IMR-90 (cell line): ENCODE measurements at regions not wholly inside any gene's neighbourhood (a gene's known extent, or its start where the extent isn't known, plus 50 kb on each side); places are given as distances from the start of the nearest gene placed in this dataset.

ENCODE experiments used
- ATAC-seq: fragments of 200-7000 bp; cut with Tn5 transposase; 2 replicates; pipeline ENCODE4 v1.9.1; 2020; ENCODE audit warnings: low read depth, mild to moderate bottlenecking, moderate library complexity
- BruUV-seq: library from RNA; stranded (reverse); fragments of 400-500 nt; replicated peaks from 2 replicates; lab custom pipeline; 2021; lab: Mats Ljungman, UMichigan
- CTCF ChIA-PET: fragments of 300-600 bp; formaldehyde crosslinking; extraction: SDS; loops from one replicate; lab custom pipeline; 2021; ENCODE audit warnings: antibody characterized with exemption; lab: Yijun Ruan, JAX
- POLR2A ChIA-PET: fragments of 300-600 bp; sonication (Branson Sonifier 250); formaldehyde crosslinking; loops from one replicate; lab custom pipeline; 2022; ENCODE audit warnings: antibody characterized with exemption; ENCODE audit not compliant: unreplicated experiment; lab: Charles Lee
- DNase-seq: peaks from one replicate; pipeline ENCODE4 v3.0.0; 2013
- H2AFZ ChIP-seq: replicated peaks from 2 replicates; pipeline ENCODE3; 2013; ENCODE audit warnings: low read length, mild to moderate bottlenecking; ENCODE audit not compliant: poor library complexity
- H2AK5ac ChIP-seq: 2 replicates; pipeline ENCODE4 v1.6.1; 2013; ENCODE audit warnings: low read depth, low read length, inconsistent platforms
- H2AK9ac ChIP-seq: replicated peaks from 2 replicates; pipeline ENCODE3; 2013; ENCODE audit warnings: mild to moderate bottlenecking, low read depth, low read length, moderate library complexity; ENCODE audit not compliant: poor library complexity
- H2BK120ac ChIP-seq: 2 replicates; pipeline ENCODE4 v1.6.1; 2013; ENCODE audit warnings: low read depth, low read length, inconsistent platforms
- H2BK15ac ChIP-seq: 3 replicates; pipeline ENCODE4 v1.6.1; 2013; ENCODE audit warnings: low read depth, low read length, inconsistent platforms
- H2BK20ac ChIP-seq: 2 replicates; pipeline ENCODE4 v1.6.1; 2013; ENCODE audit warnings: low read depth, mild to moderate bottlenecking, inconsistent platforms, low read length, moderate library complexity
- H2BK5ac ChIP-seq: 2 replicates; pipeline ENCODE4 v1.6.1; 2013; ENCODE audit warnings: mild to moderate bottlenecking, low read depth, low read length, inconsistent platforms; ENCODE audit not compliant: poor library complexity, severe bottlenecking
- H3K14ac ChIP-seq: replicated peaks from 2 replicates; pipeline ENCODE4 v1.6.1; 2013; ENCODE audit warnings: low read depth, low read length, inconsistent platforms
- H3K18ac ChIP-seq: 2 replicates; pipeline ENCODE4 v1.6.1; 2013; ENCODE audit warnings: low read depth, low read length, control low read depth
- H3K23ac ChIP-seq: 2 replicates; pipeline ENCODE4 v1.6.1; 2013; ENCODE audit warnings: low read depth, low read length, inconsistent platforms
- H3K27ac ChIP-seq: 2 replicates; pipeline ENCODE4 v1.5.1; 2013; ENCODE audit warnings: mild to moderate bottlenecking, control low read depth, low read length; ENCODE audit not compliant: insufficient read depth
- H3K27me3 ChIP-seq: 2 replicates; pipeline ENCODE4 v1.6.1; 2013; ENCODE audit warnings: low read length; ENCODE audit not compliant: control insufficient read depth, insufficient read depth
- H3K36me3 ChIP-seq: 2 replicates; pipeline ENCODE4 v1.6.1; 2013; ENCODE audit warnings: low read length, mixed read lengths; ENCODE audit not compliant: control insufficient read depth, insufficient read depth
- H3K4ac ChIP-seq: 2 replicates; pipeline ENCODE4 v1.6.1; 2013; ENCODE audit warnings: low read depth, low read length, inconsistent platforms
- H3K4me1 ChIP-seq: 2 replicates; pipeline ENCODE4 v1.6.1; 2013; ENCODE audit warnings: low read length, mixed read lengths; ENCODE audit not compliant: control insufficient read depth, insufficient read depth
- H3K4me2 ChIP-seq: 2 replicates; pipeline ENCODE4 v1.6.1; 2013; ENCODE audit warnings: low read depth, mild to moderate bottlenecking, control low read depth, low read length, moderate library complexity
- H3K4me3 ChIP-seq: 2 replicates; pipeline ENCODE4 v1.5.1; 2013; ENCODE audit warnings: low read depth, mild to moderate bottlenecking, control low read depth, low read length, moderate library complexity; ENCODE audit not compliant: insufficient read depth
- H3K56ac ChIP-seq: 2 replicates; pipeline ENCODE4 v1.6.1; 2013; ENCODE audit warnings: low read length, inconsistent platforms; ENCODE audit not compliant: insufficient read depth; ENCODE audit errors: extremely low read depth
- H3K79me1 ChIP-seq, 2 experiments: 2 replicates each; pipeline ENCODE4 v1.6.1; 2013; ENCODE audit warnings: low read length in 2 of 2, inconsistent platforms in 1 of 2, low read depth in 1 of 2
- H3K9ac ChIP-seq: 2 replicates; pipeline ENCODE4 v1.6.1; 2013; ENCODE audit warnings: low read depth, low read length, control low read depth
- H3K9me1 ChIP-seq: 2 replicates; pipeline ENCODE4 v1.6.1; 2013; ENCODE audit warnings: low read length, inconsistent platforms; ENCODE audit not compliant: insufficient read depth
- H3K9me3 ChIP-seq: 2 replicates; pipeline ENCODE4 v1.6.1; 2013; ENCODE audit warnings: low read length; ENCODE audit not compliant: control insufficient read depth, insufficient read depth
- H4K20me1 ChIP-seq: 2 replicates; pipeline ENCODE4 v1.6.1; 2013; ENCODE audit warnings: low read length, inconsistent platforms; ENCODE audit not compliant: insufficient read depth
- H4K5ac ChIP-seq: 2 replicates; pipeline ENCODE4 v1.6.1; 2013; ENCODE audit warnings: mild to moderate bottlenecking, low read depth, low read length, control low read depth
- H4K8ac ChIP-seq, 2 experiments: 2 replicates each; pipeline ENCODE4 v1.6.1; 2013; ENCODE audit warnings: low read depth in 2 of 2, low read length in 2 of 2, control low read depth in 1 of 2, inconsistent platforms in 1 of 2
- H4K91ac ChIP-seq: 2 replicates; pipeline ENCODE4 v1.6.1; 2013; ENCODE audit warnings: low read depth, low read length, inconsistent platforms; ENCODE audit not compliant: insufficient read depth
- CEBPB ChIP-seq: IDR thresholded peaks from 2 replicates; pipeline ENCODE4 v1.6.1; 2012; ENCODE audit warnings: low read depth, low read length, improper control_type of control experiment
- CHD1 ChIP-seq: IDR thresholded peaks from 2 replicates; pipeline ENCODE4 v1.6.1; 2012; ENCODE audit warnings: low read depth, low read length, improper control_type of control experiment
- FOS ChIP-seq: fragments of 150-350 bp; IDR thresholded peaks from 2 replicates; pipeline ENCODE4 v1.6.1; 2016; ENCODE audit warnings: low read depth, low read length
- MAZ ChIP-seq: IDR thresholded peaks from 2 replicates; pipeline ENCODE4 v1.6.1; 2012; ENCODE audit warnings: low read depth, mild to moderate bottlenecking, low read length, improper control_type of control experiment, moderate library complexity, borderline replicate concordance
- MXI1 ChIP-seq: IDR thresholded peaks from 2 replicates; pipeline ENCODE4 v1.6.1; 2012; ENCODE audit warnings: low read depth, mild to moderate bottlenecking, low read length, moderate library complexity, borderline replicate concordance
- NFE2L2 ChIP-seq: fragments of 150-350 bp; IDR thresholded peaks from 2 replicates; pipeline ENCODE4 v1.6.1; 2016; ENCODE audit warnings: low read depth, mild to moderate bottlenecking, low read length
- POLR2A ChIP-seq: IDR thresholded peaks from 2 replicates; pipeline ENCODE4 v1.6.1; 2012; ENCODE audit warnings: mild to moderate bottlenecking, low read depth, low read length
- RAD21 ChIP-seq: IDR thresholded peaks from 2 replicates; pipeline ENCODE4 v1.6.1; 2012; ENCODE audit warnings: low read length, improper control_type of control experiment
- RCOR1 ChIP-seq: IDR thresholded peaks from 2 replicates; pipeline ENCODE4 v1.6.1; 2012; ENCODE audit warnings: mild to moderate bottlenecking, low read length, improper control_type of control experiment; ENCODE audit not compliant: insufficient replicate concordance
- RFX5 ChIP-seq: IDR thresholded peaks from 2 replicates; pipeline ENCODE4 v1.8.0; 2012; ENCODE audit warnings: low read depth, mild to moderate bottlenecking, low read length, moderate library complexity
- SMC3 ChIP-seq: fragments of 150-350 bp; IDR thresholded peaks from 2 replicates; pipeline ENCODE4 v1.6.1; 2016; ENCODE audit warnings: low read depth, mild to moderate bottlenecking, antibody characterized with exemption, low read length, moderate library complexity
- WGBS, 2 experiments: methylation state at CpG; one replicate each; pipeline versions ENCODE4 v1.1.5 to v1.1.7; 2013; ENCODE audit warnings: missing lambda C conversion rate in 2 of 2; ENCODE audit not compliant: insufficient read length in 1 of 2; ENCODE audit errors: extremely low coverage in 2 of 2; 5-methylcytosine and 5-hydroxymethylcytosine counted together
- dilution Hi-C: fragments of 300-500 bp; cut with HindIII; formaldehyde crosslinking; loops from one replicate; pipeline ENCODE4 v1.14.3; 2018; ENCODE audit warnings: low sequenced_read_pairs; ENCODE audit not compliant: unreplicated experiment
- in situ Hi-C: fragments of 300-500 bp; cut with MboI; formaldehyde crosslinking; loops from 3 replicates; pipeline ENCODE4 v1.14.3; 2019; ENCODE audit warnings: low sequenced_read_pairs, inconsistent platforms, mixed read lengths
- intact Hi-C: fragments of 100-400 bp; cut with micrococcal nuclease; formaldehyde crosslinking; loops from 2 replicates; pipeline ENCODE4 v1.10.0; 2022
- TF ChIP-seq, protein P1 (sequence below): conservative IDR thresholded peaks from 2 replicates; pipeline ENCODE4 v1.5.1; 2012; ENCODE audit warnings: mild to moderate bottlenecking, low read depth, low read length, improper control_type of control experiment
- TF ChIP-seq, protein P2 (sequence below): fragments of 150-350 bp; IDR thresholded peaks from 2 replicates; pipeline ENCODE4 v1.6.1; 2017; ENCODE audit warnings: mild to moderate bottlenecking, antibody characterized with exemption, low read length, low read depth
- TF ChIP-seq, protein P3 (sequence below): fragments of 150-350 bp; IDR thresholded peaks from 2 replicates; pipeline ENCODE4 v1.6.1; 2016; ENCODE audit warnings: low read depth, mild to moderate bottlenecking, low read length, moderate library complexity, borderline replicate concordance

DNA sequence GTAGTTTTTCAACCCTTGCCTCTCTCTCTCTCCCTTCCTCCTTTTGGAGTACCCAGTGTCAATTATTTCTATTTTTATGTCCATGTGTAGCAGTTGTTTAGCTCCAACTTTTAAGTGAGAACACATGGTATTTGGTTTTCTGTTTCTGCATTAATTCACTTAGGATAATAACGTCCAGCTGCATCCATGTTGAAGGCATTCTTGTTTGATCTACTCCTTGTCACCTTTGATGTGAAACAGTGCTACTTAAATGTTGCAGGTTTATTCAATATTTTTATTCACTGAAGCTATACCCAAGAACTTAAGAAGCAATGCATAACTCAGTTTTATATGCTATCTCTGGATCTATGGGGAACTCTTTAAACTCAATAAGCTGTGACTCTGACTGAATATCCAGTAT lies 465.2 kb upstream of the ADGRB3 start:
- Histone ChIP-seq H3K9me1 (no peaks in the 10 kb centered on the region), H3K4me1 (no peaks in the 10 kb centered on the region), H3K23ac (no peak overlapping the region), H3K56ac (no peak overlapping the region), H3K9me3 (no peaks in the 10 kb centered on the region; the same call in 1 of the 2 replicates), H2BK20ac (no peak overlapping the region), H2BK5ac (no peak overlapping the region), H3K4me3 (no peak overlapping the region), H4K20me1 (no peaks in the 10 kb centered on the region), H2AK5ac (no peak overlapping the region), H2AK9ac (no peak overlapping the region), H4K91ac (no peak overlapping the region), H4K5ac (no peak overlapping the region), H3K18ac (no peak overlapping the region), H3K14ac (no peak overlapping the region), H3K27ac (no peak overlapping the region), H2BK120ac (no peak overlapping the region), H3K27me3 (no peaks in the 10 kb centered on the region), H2BK15ac (no peak overlapping the region), H4K8ac (no peak overlapping the region), H3K79me1 (no peaks in the 10 kb centered on the region), H3K9ac (no peak overlapping the region), H3K4me2 (no peak overlapping the region), H3K36me3 (no peaks in the 10 kb centered on the region), H3K4ac (no peak overlapping the region), H2AFZ (no peak overlapping the region)
- no TSS peak for BruUV-seq
- CTCF ChIA-PET: no interaction called here
- POLR2A ChIA-PET: no interaction called here
- dilution Hi-C loops: no loop called here
- intact Hi-C loops: no loop called here
- TF ChIP-seq FOS: no peak
- TF ChIP-seq CEBPB: no peak
- no peak for TF ChIP-seq MXI1
- TF ChIP-seq, protein P1, sequence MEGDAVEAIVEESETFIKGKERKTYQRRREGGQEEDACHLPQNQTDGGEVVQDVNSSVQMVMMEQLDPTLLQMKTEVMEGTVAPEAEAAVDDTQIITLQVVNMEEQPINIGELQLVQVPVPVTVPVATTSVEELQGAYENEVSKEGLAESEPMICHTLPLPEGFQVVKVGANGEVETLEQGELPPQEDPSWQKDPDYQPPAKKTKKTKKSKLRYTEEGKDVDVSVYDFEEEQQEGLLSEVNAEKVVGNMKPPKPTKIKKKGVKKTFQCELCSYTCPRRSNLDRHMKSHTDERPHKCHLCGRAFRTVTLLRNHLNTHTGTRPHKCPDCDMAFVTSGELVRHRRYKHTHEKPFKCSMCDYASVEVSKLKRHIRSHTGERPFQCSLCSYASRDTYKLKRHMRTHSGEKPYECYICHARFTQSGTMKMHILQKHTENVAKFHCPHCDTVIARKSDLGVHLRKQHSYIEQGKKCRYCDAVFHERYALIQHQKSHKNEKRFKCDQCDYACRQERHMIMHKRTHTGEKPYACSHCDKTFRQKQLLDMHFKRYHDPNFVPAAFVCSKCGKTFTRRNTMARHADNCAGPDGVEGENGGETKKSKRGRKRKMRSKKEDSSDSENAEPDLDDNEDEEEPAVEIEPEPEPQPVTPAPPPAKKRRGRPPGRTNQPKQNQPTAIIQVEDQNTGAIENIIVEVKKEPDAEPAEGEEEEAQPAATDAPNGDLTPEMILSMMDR: no peak
- TF ChIP-seq RFX5: no peak
- TF ChIP-seq, protein P2, sequence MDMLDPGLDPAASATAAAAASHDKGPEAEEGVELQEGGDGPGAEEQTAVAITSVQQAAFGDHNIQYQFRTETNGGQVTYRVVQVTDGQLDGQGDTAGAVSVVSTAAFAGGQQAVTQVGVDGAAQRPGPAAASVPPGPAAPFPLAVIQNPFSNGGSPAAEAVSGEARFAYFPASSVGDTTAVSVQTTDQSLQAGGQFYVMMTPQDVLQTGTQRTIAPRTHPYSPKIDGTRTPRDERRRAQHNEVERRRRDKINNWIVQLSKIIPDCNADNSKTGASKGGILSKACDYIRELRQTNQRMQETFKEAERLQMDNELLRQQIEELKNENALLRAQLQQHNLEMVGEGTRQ: no peak
- TF ChIP-seq NFE2L2: no peak
- no peak for TF ChIP-seq CHD1
- TF ChIP-seq RCOR1: no peak
- TF ChIP-seq POLR2A: no peak
- TF ChIP-seq MAZ: no peak
- TF ChIP-seq, protein P3, sequence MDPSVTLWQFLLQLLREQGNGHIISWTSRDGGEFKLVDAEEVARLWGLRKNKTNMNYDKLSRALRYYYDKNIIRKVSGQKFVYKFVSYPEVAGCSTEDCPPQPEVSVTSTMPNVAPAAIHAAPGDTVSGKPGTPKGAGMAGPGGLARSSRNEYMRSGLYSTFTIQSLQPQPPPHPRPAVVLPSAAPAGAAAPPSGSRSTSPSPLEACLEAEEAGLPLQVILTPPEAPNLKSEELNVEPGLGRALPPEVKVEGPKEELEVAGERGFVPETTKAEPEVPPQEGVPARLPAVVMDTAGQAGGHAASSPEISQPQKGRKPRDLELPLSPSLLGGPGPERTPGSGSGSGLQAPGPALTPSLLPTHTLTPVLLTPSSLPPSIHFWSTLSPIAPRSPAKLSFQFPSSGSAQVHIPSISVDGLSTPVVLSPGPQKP: no peak
- no peak for TF ChIP-seq RAD21
- TF ChIP-seq SMC3: no peak
- ATAC-seq (no peak), DNase-seq (no peak)
- in situ Hi-C loops: no loop called here
- no CpG with 5 or more reads among the region's 1 CpG for WGBS, 2 experiments
